PC-9 (cell line): ENCODE measurements at regions not wholly inside any gene's neighbourhood (a gene's known extent, or its start where the extent isn't known, plus 50 kb on each side); places are given as distances from the start of the nearest gene placed in this dataset.

Source experiments
- BruUV-seq: library from RNA; stranded (reverse); fragments of 400-500 nt; replicated peaks from 2 replicates; lab custom pipeline; 2021; lab: Mats Ljungman, UMichigan
- CTCF ChIA-PET: fragments of 300-600 bp; sonication (Branson Sonifier 250); formaldehyde crosslinking; loops from one replicate; lab custom pipeline; 2022; ENCODE audit warnings: antibody characterized with exemption; lab: Charles Lee
- POLR2A ChIA-PET: fragments of 300-600 bp; sonication (Branson Sonifier 250); formaldehyde crosslinking; loops from one replicate; lab custom pipeline; 2022; ENCODE audit warnings: antibody characterized with exemption; ENCODE audit not compliant: unreplicated experiment; lab: Charles Lee
- DNase-seq, 2 experiments: peaks; one replicate each; pipeline versions ENCODE4 v3.0.0 to v3.0.0-alpha.2; 2015 to 2022; ENCODE audit warnings: mixed read lengths in 1 of 2
- H2AFZ ChIP-seq: fragments of 200-600 bp; sonication (generic); 2 replicates; pipeline ENCODE4 v1.8.1; 2017; ENCODE audit warnings: antibody characterized with exemption
- H3F3A ChIP-seq: fragments of 200-600 bp; sonication (generic); 2 replicates; pipeline ENCODE4 v1.8.1; 2017; ENCODE audit warnings: antibody characterized with exemption, mild to moderate bottlenecking, low read depth; ENCODE audit not compliant: insufficient read depth
- H3K27ac ChIP-seq: fragments of 200-600 bp; sonication (generic); 2 replicates; pipeline ENCODE4 v1.6.1; 2016; ENCODE audit warnings: mixed run types
- H3K27me3 ChIP-seq: fragments of 200-600 bp; sonication (generic); 2 replicates; pipeline ENCODE4 v1.6.1; 2016; ENCODE audit warnings: low read depth, mixed run types; ENCODE audit not compliant: insufficient read depth
- H3K36me3 ChIP-seq: fragments of 200-600 bp; sonication (generic); 2 replicates; pipeline ENCODE4 v1.6.1; 2016; ENCODE audit warnings: low read depth, mixed run types
- H3K4me1 ChIP-seq: fragments of 200-600 bp; sonication (generic); replicated peaks from 2 replicates; pipeline ENCODE4 v1.6.1; 2016; ENCODE audit warnings: mixed run types; ENCODE audit not compliant: insufficient read depth
- H3K4me2 ChIP-seq: fragments of 200-600 bp; sonication (generic); 2 replicates; pipeline ENCODE4 v1.6.1; 2017; ENCODE audit warnings: mixed run types
- H3K4me3 ChIP-seq: fragments of 200-600 bp; sonication (generic); 2 replicates; pipeline ENCODE4 v1.6.1; 2016; ENCODE audit warnings: mixed run types
- H3K79me2 ChIP-seq: fragments of 200-600 bp; sonication (generic); 2 replicates; pipeline ENCODE4 v1.6.1; 2017; ENCODE audit warnings: low read depth, mixed run types
- H3K9me2 ChIP-seq: fragments of 200-600 bp; sonication (generic); 2 replicates; pipeline ENCODE4 v1.8.1; 2017; ENCODE audit warnings: mild to moderate bottlenecking; ENCODE audit not compliant: insufficient read depth
- H3K9me3 ChIP-seq: fragments of 200-600 bp; sonication (generic); 2 replicates; pipeline ENCODE4 v1.8.1; 2016; ENCODE audit warnings: low read depth; ENCODE audit not compliant: insufficient read depth
- H4K20me1 ChIP-seq: fragments of 200-600 bp; sonication (generic); 2 replicates; pipeline ENCODE4 v1.8.1; 2017; ENCODE audit not compliant: insufficient read depth
- EZH2 ChIP-seq: fragments of 200-600 bp; sonication (generic); IDR thresholded peaks from 2 replicates; pipeline ENCODE4 v1.8.0; 2017; ENCODE audit warnings: antibody characterized with exemption, low read depth
- intact Hi-C: fragments of 100-400 bp; cut with micrococcal nuclease; formaldehyde crosslinking; loops from one replicate; pipeline ENCODE4 v1.10.0; 2022; ENCODE audit not compliant: unreplicated experiment
- TF ChIP-seq, protein P1 (sequence below): fragments of 200-600 bp; sonication (generic); conservative IDR thresholded peaks from 2 replicates; pipeline ENCODE4 v1.6.1; 2017; ENCODE audit warnings: mixed run types, antibody characterized with exemption, mild to moderate bottlenecking, moderate library complexity

DNA sequence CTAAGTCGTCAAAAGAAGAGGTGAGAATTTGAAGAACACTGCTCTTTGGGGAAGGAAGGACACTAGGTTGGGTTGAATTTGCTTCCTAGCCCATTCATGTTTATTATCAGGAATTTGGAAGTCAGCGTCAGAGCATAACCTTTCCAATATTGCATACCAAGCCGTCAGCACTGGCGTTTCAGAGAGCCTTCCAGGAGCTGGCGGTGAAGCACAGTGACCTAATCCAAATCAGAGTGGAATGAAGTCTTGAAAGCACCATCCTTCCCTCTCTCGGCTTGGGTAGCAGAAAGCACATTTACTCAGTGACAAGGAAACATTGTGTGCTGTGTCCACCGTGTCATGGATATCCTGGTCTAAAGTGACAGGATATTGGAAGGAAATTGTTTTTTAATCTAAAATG lies 240.3 kb upstream of the PELI2 start:
- intact Hi-C loops = no loop called here
- Histone ChIP-seq H3K27me3 (no peaks in the 10 kb centered on the region; the same call in 1 of the 2 replicates), H2AFZ (no peak overlapping the region), H3K4me3 (no peak overlapping the region), H3K36me3 (no peaks in the 10 kb centered on the region), H3K9me2 (no peaks in the 10 kb centered on the region), H3K4me2 (no peak overlapping the region), H3K27ac (no peak overlapping the region), H3K4me1 (no peaks in the 10 kb centered on the region), H3F3A (no peaks in the 10 kb centered on the region), H3K9me3 (no peaks in the 10 kb centered on the region), H4K20me1 (no peaks in the 10 kb centered on the region), H3K79me2 (no peaks in the 10 kb centered on the region)
- CTCF ChIA-PET = no interaction called here
- no TSS peak for BruUV-seq
- no peak for TF ChIP-seq EZH2
- TF ChIP-seq, protein P1, sequence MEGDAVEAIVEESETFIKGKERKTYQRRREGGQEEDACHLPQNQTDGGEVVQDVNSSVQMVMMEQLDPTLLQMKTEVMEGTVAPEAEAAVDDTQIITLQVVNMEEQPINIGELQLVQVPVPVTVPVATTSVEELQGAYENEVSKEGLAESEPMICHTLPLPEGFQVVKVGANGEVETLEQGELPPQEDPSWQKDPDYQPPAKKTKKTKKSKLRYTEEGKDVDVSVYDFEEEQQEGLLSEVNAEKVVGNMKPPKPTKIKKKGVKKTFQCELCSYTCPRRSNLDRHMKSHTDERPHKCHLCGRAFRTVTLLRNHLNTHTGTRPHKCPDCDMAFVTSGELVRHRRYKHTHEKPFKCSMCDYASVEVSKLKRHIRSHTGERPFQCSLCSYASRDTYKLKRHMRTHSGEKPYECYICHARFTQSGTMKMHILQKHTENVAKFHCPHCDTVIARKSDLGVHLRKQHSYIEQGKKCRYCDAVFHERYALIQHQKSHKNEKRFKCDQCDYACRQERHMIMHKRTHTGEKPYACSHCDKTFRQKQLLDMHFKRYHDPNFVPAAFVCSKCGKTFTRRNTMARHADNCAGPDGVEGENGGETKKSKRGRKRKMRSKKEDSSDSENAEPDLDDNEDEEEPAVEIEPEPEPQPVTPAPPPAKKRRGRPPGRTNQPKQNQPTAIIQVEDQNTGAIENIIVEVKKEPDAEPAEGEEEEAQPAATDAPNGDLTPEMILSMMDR = no peak
- POLR2A ChIA-PET = no interaction called here
- no peak for DNase-seq

DNA sequence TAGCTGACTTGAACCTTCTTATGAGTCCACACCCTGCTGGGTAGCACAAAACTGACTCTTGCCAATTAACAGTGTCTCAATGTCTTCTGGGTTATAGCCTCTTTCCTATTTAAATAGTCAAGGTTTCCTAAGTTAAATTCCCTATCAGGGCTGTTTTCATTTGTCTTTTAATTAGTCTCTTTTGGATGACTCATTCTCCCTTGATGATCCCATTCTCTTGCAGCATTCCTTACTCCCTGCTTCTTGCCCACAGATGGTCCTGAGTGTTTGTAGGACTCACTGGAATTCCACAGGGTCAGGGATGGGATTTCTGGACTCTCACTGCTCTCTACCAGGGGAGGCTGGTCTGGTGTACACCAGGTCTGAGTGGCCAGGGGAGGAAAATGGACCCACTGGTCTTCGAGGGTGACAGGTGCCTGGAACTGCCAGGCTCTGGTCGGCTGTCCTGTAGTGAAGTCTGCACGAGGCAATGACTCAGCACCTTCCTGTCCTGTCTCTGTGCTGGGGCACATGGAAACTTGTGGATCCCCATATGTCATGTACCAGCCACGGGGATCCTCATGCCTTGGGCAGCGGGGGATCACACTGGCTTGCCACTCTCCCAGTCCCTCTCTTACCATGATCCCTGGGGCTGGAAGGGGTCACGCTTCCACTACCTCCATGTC lies 236.5 kb upstream of the PELI2 start:
- Histone ChIP-seq H4K20me1 (no peaks in the 10 kb centered on the region), H3K27ac (no peak overlapping the region), H3K4me3 (no peak overlapping the region), H2AFZ (no peak overlapping the region), H3F3A (no peaks in the 10 kb centered on the region), H3K36me3 (no peaks in the 10 kb centered on the region), H3K9me3 (no peaks in the 10 kb centered on the region), H3K4me2 (no peak overlapping the region), H3K27me3 (peaks cover 3% of the 10 kb centered on the region; the same call in 1 of the 2 replicates), H3K9me2 (no peaks in the 10 kb centered on the region), H3K4me1 (no peaks in the 10 kb centered on the region), H3K79me2 (no peaks in the 10 kb centered on the region)
- intact Hi-C loops = no loop called here
- no TSS peak for BruUV-seq
- ChIA-PET CTCF (no interaction called here), POLR2A (no interaction called here)
- DNase-seq = no peak
- TF ChIP-seq EZH2 = no peak
- TF ChIP-seq, protein P1 = no peak

DNA sequence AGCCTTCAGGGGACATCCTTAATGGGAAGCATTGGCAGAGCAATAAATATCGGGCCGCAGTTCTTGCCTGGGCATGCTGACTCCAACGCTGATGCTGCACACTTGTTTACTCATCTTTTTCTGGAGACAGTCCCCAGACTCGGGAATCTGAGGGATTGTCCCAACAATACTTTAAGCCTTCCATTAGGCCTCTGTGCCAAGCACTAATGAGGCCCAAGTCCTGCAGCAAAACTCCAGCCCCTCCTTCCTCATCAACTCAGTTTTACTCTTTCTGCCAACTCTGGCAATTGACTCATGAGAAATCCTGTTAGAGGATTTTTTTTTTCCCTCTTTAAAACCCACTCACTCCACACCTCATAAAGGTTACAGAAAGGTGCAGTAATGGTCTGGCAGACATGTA lies 233.4 kb upstream of the PELI2 start:
- intact Hi-C loops = no loop called here
- no peaks in the 10 kb centered on the region for H3K9me3 ChIP-seq
- TF ChIP-seq EZH2 = no peak
- TF ChIP-seq, protein P1 = no peak
- no peaks in the 10 kb centered on the region for H4K20me1 ChIP-seq
- ChIA-PET POLR2A (no interaction called here), CTCF (no interaction called here)
- BruUV-seq = no TSS peak
- DNase-seq = no peak
- H3K9me2 ChIP-seq = no peaks in the 10 kb centered on the region
- H3K4me3 ChIP-seq = no peak overlapping the region
- peaks cover 16% of the 10 kb centered on the region; the same call in 1 of the 2 replicates for H3F3A ChIP-seq
- no peak overlapping the region for H3K4me2 ChIP-seq
- no peaks in the 10 kb centered on the region for H3K36me3 ChIP-seq
- H3K79me2 ChIP-seq = no peaks in the 10 kb centered on the region
- H3K27me3 ChIP-seq = peaks cover 3% of the 10 kb centered on the region; the same call in 1 of the 2 replicates
- no peak overlapping the region for H2AFZ ChIP-seq
- no peak overlapping the region for H3K27ac ChIP-seq
- peaks cover 16% of the 10 kb centered on the region for H3K4me1 ChIP-seq
